Colonic mucosa (tissue), 4 donors: ENCODE measurements at regions not wholly inside any gene's neighbourhood (a gene's known extent, or its start where the extent isn't known, plus 50 kb on each side); places are given as distances from the start of the nearest gene placed in this dataset.
"Not testable (repeated sequence)": the region's sequence is repeated elsewhere in the genome, so short reads cannot be mapped to it uniquely, and the experiment has no call there.

Experiments used
- DNase-seq: peaks from one replicate; pipeline ENCODE4 v3.0.0-alpha.2; 2020
- H3K27ac ChIP-seq: fragments of 200-600 bp; one replicate; pipeline ENCODE4 v1.8.0; 2021
- H3K27me3 ChIP-seq: fragments of 200-600 bp; one replicate; pipeline ENCODE4 v1.8.0; 2021
- H3K36me3 ChIP-seq: fragments of 200-600 bp; one replicate; pipeline ENCODE4 v1.8.0; 2021
- H3K4me1 ChIP-seq: fragments of 200-600 bp; one replicate; pipeline ENCODE4 v1.8.0; 2021; ENCODE audit warnings: mild to moderate bottlenecking
- H3K4me3 ChIP-seq: fragments of 200-600 bp; one replicate; pipeline ENCODE4 v1.8.0; 2021
- H3K9ac ChIP-seq, 2 donors: one replicate each; pipeline ENCODE4 v1.7.0; 2013; ENCODE audit warnings: control low read depth in 2 of 2, low read depth in 2 of 2, low read length in 2 of 2
- H3K9me3 ChIP-seq: fragments of 200-600 bp; one replicate; pipeline ENCODE4 v1.8.0; 2021
- intact Hi-C: fragments of 100-400 bp; cut with DNase I; formaldehyde crosslinking; loops from one replicate; pipeline ENCODE4 v1.14.1; 2022
- TF ChIP-seq, protein P1 (sequence below): fragments of 200-600 bp; IDR thresholded peaks from one replicate; pipeline ENCODE4 v1.8.0; 2022; ENCODE audit warnings: antibody characterized with exemption, mild to moderate bottlenecking
- donor health status: healthy.
- donor health status: DM: no; HTN: no; CAD: no.
- donor health status: DM: no; HTN: no; CAD: no.

DNA sequence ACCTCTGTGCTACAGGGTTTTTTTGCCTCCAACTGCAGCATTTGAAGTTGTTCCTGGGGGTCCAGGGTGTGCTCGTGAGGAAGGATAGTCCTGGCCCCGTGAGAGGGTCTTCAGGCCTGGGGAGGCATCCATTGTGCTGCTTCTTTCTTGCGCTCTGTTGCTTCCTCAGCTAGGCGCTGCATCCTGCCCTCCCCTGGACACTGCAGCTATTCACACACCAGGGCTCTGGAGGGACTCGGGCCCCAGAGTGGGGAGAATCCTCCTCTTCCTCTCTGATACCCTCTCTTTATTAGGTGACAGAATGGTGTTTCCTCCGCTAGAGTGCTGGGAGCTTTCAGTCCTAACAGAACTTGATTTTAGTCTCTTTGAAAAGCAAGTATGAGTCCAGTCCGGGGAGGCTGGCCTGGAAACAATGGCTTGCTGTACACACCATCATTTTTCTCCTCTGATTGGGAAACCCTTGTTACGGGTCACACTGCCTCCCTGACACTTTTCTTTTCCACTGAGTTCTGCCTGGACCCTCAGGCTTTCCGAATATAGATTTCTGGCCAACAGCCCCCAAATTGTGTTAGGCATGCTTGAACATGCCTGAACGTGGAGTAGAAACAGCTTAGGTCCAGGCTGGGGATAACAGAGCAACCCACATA lies 81.4 kb upstream of the ELAC2 start:
- no peak overlapping the region for H3K4me3 ChIP-seq
- H3K4me1 ChIP-seq = no peaks in the 10 kb centered on the region
- no peak for DNase-seq

DNA sequence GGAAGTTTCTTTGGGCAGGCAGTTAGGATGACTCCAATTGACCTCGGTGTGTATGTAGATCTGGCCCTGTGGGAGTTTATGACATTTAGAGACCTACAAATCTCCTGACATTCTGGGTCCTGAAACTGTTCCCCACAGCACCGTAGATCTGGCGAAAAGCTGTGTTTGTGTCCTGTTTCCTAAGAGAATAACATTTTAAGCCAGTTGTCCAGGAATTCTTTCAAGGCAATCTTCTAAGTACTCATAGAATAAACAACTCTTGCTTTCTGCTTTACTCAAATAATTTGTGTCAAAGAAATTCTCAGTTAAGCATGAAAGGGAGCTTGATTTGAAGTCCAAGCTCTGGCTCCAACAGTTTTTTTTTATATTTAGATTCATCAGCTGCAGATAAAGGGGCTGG lies 78.5 kb upstream of the ELAC2 start:
- Histone ChIP-seq H3K36me3 (no peaks in the 10 kb centered on the region), H3K9me3 (no peaks in the 10 kb centered on the region), H3K4me1 (no peaks in the 10 kb centered on the region), H3K4me3 (no peak overlapping the region), H3K9ac (no peak overlapping the region), H3K27me3 (no peaks in the 10 kb centered on the region), H3K27ac (no peak overlapping the region)
- DNase-seq = no peak
- TF ChIP-seq, protein P1, sequence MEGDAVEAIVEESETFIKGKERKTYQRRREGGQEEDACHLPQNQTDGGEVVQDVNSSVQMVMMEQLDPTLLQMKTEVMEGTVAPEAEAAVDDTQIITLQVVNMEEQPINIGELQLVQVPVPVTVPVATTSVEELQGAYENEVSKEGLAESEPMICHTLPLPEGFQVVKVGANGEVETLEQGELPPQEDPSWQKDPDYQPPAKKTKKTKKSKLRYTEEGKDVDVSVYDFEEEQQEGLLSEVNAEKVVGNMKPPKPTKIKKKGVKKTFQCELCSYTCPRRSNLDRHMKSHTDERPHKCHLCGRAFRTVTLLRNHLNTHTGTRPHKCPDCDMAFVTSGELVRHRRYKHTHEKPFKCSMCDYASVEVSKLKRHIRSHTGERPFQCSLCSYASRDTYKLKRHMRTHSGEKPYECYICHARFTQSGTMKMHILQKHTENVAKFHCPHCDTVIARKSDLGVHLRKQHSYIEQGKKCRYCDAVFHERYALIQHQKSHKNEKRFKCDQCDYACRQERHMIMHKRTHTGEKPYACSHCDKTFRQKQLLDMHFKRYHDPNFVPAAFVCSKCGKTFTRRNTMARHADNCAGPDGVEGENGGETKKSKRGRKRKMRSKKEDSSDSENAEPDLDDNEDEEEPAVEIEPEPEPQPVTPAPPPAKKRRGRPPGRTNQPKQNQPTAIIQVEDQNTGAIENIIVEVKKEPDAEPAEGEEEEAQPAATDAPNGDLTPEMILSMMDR = no peak
- intact Hi-C loops = no loop called here

More for the DNA sequence above, 81.4 kb upstream of the ELAC2 start:
- TF ChIP-seq, protein P1 = no peak
- H3K9me3 ChIP-seq = no peaks in the 10 kb centered on the region
- H3K9ac ChIP-seq = no peak overlapping the region
- intact Hi-C loops = no loop called here
- H3K27ac ChIP-seq = no peak overlapping the region
- no peaks in the 10 kb centered on the region for H3K36me3 ChIP-seq
- no peaks in the 10 kb centered on the region for H3K27me3 ChIP-seq

DNA sequence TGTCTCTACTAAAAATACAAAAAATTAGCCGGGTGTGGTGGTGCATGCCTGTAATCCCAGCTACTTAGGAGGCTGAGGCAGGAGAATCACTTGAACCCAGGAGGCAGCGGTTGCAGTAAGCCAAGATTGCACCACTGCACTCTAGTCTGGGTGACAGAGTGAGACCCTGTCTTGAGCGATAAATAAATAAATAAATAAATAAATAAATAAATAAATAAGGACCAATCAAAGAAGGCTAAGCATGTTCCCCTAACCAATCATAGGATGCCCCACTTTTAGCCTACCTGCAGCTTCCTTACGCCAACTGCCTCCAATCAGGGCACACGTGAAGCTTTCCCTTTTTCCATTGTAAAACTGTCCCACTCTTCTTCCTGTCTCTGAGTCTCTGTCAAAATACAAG lies 74.2 kb upstream of the ELAC2 start:
- intact Hi-C loops, H3K4me3 ChIP-seq, H3K9me3 ChIP-seq, H3K4me1 ChIP-seq, H3K27ac ChIP-seq, DNase-seq, H3K27me3 ChIP-seq, H3K36me3 ChIP-seq, H3K9ac ChIP-seq: not testable (repeated sequence)

DNA sequence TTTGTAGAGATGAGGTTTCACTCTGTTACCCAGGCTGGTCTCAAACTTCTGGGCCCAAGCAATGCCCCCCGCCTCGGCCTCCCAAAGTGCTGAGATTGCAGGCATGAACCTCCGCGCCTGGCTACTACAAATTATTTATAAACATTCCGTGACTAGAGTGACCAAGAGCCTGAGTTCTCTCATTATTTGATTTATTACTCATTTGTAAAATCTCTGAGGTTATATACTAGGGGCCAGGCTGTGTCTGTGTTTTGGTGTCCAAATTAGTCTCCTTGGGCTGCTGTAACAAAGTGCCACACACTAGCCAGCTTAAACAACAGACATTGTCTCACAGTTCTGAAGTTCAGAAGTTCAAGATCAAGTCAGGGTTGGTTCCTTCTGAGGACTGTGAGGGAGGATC lies 70.8 kb upstream of the ELAC2 start:
- intact Hi-C loops = no loop called here
- no peak overlapping the region for H3K9ac ChIP-seq
- H3K4me3 ChIP-seq = no peak overlapping the region
- no peaks in the 10 kb centered on the region for H3K9me3 ChIP-seq
- H3K27me3 ChIP-seq = no peaks in the 10 kb centered on the region
- no peaks in the 10 kb centered on the region for H3K36me3 ChIP-seq
- no peak overlapping the region for H3K27ac ChIP-seq
- no peak for DNase-seq
- H3K4me1 ChIP-seq = no peaks in the 10 kb centered on the region
- TF ChIP-seq, protein P1 = no peak

DNA sequence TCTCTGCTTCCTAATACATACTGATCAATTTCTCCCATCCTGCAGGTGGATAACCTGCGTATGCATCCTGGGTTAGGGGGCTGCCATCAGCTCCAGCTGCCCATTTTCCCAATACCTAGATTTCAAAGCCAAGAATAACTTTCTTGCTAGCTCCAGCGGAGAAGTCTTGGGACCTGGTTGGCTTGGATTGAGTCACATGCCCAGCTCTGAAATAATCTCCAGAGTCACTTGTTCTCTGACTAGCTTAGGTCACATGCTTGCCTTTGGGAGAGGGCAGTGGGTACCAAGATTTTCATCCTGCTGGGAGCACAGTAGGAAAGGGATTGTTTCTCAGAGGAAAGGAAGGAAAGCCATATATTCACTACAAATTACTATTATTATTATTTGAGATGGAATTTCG lies 70.0 kb upstream of the ELAC2 start:
- H3K4me1 ChIP-seq = no peaks in the 10 kb centered on the region
- intact Hi-C loops = no loop called here
- no peak overlapping the region for H3K27ac ChIP-seq
- TF ChIP-seq, protein P1 = no peak
- no peak for DNase-seq
- no peaks in the 10 kb centered on the region for H3K36me3 ChIP-seq
- H3K9ac ChIP-seq = no peak overlapping the region
- no peak overlapping the region for H3K4me3 ChIP-seq
- no peaks in the 10 kb centered on the region for H3K9me3 ChIP-seq
- H3K27me3 ChIP-seq = no peaks in the 10 kb centered on the region

DNA sequence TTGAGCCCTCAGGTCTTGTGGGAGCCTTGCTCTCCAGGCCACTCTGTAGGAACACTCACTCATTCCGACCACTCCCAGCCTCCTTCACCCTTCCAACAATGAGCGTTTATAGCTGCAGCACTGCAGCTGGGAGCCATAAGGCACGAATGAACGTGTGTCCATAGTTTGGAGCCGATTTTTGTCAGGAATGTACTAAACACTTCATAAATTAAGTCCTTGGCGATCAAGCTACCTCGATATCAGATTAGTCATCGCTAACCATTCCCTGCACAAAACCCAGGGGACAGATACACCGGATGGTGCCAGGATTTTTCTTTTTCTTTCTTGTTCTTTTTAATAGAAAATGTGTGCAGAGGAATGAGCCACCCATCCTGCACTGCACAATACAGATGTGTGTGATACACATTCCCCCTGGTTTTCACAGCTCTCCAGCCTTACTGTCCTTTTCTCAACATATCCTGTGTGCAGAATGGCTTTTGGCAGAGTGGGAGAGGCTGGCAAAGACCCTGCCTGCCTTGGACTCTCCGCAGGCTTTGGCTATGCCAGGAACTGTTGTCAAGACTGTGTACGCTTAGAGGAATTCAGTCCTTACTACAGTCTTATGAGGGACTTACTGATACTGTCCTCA lies 68.4 kb upstream of the ELAC2 start:
- Histone ChIP-seq H3K27ac (no peak overlapping the region), H3K9ac (no peak overlapping the region), H3K36me3 (no peaks in the 10 kb centered on the region), H3K4me3 (no peak overlapping the region), H3K9me3 (no peaks in the 10 kb centered on the region), H3K27me3 (no peaks in the 10 kb centered on the region), H3K4me1 (no peaks in the 10 kb centered on the region)
- TF ChIP-seq, protein P1 = no peak
- DNase-seq = no peak
- intact Hi-C loops = no loop called here
